Endothelial cell (in vitro differentiated cells): ENCODE measurements at regions not wholly inside any gene's neighbourhood (a gene's known extent, or its start where the extent isn't known, plus 50 kb on each side); places are given as distances from the start of the nearest gene placed in this dataset.

Experiments used
- DNase-seq: peaks from one replicate; pipeline ENCODE4 v3.0.0; 2021; ENCODE audit warnings: low spot score
- H3K27ac Mint-ChIP-seq: one replicate; pipeline ENCODE4 v1.8.0; 2021; ENCODE audit warnings: mixed read lengths, inconsistent platforms; ENCODE audit not compliant: unreplicated experiment
- H3K27me3 Mint-ChIP-seq: one replicate; pipeline ENCODE4 v1.8.0; 2021; ENCODE audit warnings: mild to moderate bottlenecking, moderate library complexity, mixed read lengths, inconsistent platforms; ENCODE audit not compliant: unreplicated experiment
- H3K36me3 Mint-ChIP-seq: one replicate; pipeline ENCODE4 v1.8.0; 2021; ENCODE audit warnings: mild to moderate bottlenecking, low read depth, mixed read lengths, inconsistent platforms; ENCODE audit not compliant: unreplicated experiment
- H3K4me1 Mint-ChIP-seq: one replicate; pipeline ENCODE4 v1.8.0; 2021; ENCODE audit warnings: mild to moderate bottlenecking, mixed read lengths, inconsistent platforms; ENCODE audit not compliant: unreplicated experiment
- H3K4me3 Mint-ChIP-seq: one replicate; pipeline ENCODE4 v1.8.0; 2021; ENCODE audit warnings: mild to moderate bottlenecking, mixed read lengths, inconsistent platforms; ENCODE audit not compliant: unreplicated experiment
- H3K9me3 Mint-ChIP-seq: one replicate; pipeline ENCODE4 v1.8.0; 2021; ENCODE audit warnings: mixed read lengths, inconsistent platforms; ENCODE audit not compliant: unreplicated experiment
- TF ChIP-seq, protein P1 (sequence below): fragments of 200-600 bp; sonication (generic); IDR thresholded peaks from one replicate; pipeline ENCODE4 v1.5.0; 2021; ENCODE audit warnings: antibody characterized with exemption; ENCODE audit not compliant: unreplicated experiment

DNA sequence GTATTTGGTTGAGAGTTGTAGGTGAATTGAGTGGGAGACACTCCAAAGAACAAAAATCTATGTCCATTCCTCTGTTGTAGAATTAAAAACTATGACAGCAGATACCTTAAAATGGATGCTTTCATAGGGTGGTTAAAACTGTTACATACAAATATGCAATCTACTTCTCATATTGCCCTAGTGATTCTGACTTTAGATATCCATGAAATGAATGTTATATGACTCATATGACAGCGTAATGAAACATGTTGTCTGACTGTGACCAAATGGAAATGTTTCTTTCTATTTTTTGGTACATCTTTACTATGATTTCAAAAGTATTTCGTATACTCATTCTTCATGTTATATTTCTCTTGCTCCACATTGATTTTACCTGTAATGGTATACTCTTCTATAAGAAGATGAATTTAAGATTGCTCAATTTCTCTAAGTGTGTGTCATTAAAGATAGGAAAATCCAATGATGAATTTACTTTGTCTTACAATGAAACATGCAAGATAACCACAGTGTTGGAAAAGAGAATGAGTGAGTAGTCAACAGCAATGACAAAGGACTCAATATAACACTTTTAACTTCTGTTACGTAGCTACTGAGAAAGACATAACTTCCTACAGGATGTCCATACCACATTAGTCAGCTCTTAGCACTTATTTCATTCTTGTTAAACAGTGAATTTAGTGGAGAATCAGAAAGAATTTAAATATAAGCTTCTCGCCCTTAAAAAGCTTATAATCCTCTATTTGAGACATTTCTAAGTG is 79.3 kb upstream of the LSAMP start:
- Mint-ChIP-seq H3K36me3 (no peaks in the 10 kb centered on the region), H3K27ac (no peak overlapping the region), H3K4me3 (no peak overlapping the region), H3K27me3 (peaks cover 2% of the 10 kb centered on the region), H3K4me1 (no peaks in the 10 kb centered on the region), H3K9me3 (no peaks in the 10 kb centered on the region)
- TF ChIP-seq, protein P1, sequence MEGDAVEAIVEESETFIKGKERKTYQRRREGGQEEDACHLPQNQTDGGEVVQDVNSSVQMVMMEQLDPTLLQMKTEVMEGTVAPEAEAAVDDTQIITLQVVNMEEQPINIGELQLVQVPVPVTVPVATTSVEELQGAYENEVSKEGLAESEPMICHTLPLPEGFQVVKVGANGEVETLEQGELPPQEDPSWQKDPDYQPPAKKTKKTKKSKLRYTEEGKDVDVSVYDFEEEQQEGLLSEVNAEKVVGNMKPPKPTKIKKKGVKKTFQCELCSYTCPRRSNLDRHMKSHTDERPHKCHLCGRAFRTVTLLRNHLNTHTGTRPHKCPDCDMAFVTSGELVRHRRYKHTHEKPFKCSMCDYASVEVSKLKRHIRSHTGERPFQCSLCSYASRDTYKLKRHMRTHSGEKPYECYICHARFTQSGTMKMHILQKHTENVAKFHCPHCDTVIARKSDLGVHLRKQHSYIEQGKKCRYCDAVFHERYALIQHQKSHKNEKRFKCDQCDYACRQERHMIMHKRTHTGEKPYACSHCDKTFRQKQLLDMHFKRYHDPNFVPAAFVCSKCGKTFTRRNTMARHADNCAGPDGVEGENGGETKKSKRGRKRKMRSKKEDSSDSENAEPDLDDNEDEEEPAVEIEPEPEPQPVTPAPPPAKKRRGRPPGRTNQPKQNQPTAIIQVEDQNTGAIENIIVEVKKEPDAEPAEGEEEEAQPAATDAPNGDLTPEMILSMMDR = no peak
- DNase-seq = no peak

DNA sequence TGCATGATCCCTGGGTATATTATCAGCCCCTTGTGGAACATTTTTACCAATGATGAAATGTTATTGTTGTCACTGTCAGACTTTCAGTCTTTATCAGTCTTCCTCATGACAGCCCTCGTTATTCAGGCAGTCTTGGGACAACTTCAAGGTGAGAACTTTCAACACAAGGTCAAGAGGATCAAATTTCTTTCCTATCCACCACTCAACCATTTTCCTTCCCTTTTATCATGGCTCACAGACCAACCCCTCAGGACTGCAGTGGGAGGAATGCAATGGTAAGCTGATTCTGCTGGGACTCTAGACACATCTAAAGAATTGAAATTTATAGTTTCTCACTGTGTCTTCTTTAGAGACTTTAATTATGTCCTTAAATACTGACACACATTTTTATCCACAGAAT is 107.0 kb upstream of the LSAMP start:
- Mint-ChIP-seq H3K9me3 (no peaks in the 10 kb centered on the region), H3K4me1 (no peaks in the 10 kb centered on the region), H3K27ac (no peak overlapping the region), H3K4me3 (no peak overlapping the region), H3K36me3 (no peaks in the 10 kb centered on the region), H3K27me3 (no peaks in the 10 kb centered on the region)
- TF ChIP-seq, protein P1 = no peak
- no peak for DNase-seq

DNA sequence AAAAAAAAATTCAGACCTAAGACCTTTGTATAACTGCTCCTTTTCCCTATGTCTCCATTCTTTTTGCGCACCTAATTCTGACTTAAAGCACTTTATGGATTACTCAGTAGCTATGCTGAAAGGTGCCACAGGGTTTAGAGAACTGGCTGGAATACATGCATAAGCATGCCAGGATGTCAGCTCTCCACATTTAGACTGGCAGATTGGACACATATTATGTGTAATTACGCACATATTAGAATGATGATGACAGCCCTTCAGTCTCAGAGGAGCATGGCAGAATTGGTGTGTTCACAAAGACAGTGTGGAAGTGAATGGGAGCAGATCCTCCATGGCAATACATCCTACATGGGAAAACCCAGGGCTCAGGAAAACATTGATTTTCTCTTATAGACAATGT is 108.1 kb upstream of the LSAMP start:
- no peaks in the 10 kb centered on the region for H3K4me1 Mint-ChIP-seq
- H3K27ac Mint-ChIP-seq = no peak overlapping the region
- no peak overlapping the region for H3K4me3 Mint-ChIP-seq
- no peaks in the 10 kb centered on the region for H3K27me3 Mint-ChIP-seq
- no peak for DNase-seq
- no peaks in the 10 kb centered on the region for H3K36me3 Mint-ChIP-seq
- no peaks in the 10 kb centered on the region for H3K9me3 Mint-ChIP-seq
- TF ChIP-seq, protein P1 = no peak

DNA sequence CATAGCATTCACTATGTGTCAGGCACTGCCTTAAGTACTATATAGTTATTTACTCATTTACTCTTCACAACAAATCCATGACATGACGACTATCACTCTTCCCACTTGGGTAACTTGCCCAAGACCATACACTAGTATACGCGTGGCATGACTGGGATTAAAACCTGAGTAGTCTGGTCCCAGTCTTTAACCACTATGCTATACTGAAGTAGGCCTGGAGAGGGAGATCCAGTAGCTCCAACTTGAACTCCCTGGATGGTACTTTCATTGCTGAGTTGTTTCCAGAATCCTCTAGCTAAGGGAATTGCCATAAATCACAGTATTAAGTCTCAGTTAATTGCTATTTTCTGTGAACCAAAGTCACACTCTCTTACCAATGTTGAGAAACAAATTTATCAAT is 116.2 kb upstream of the LSAMP start:
- Mint-ChIP-seq H3K4me1 (no peaks in the 10 kb centered on the region), H3K27me3 (no peaks in the 10 kb centered on the region), H3K27ac (no peak overlapping the region), H3K4me3 (no peak overlapping the region), H3K9me3 (no peaks in the 10 kb centered on the region), H3K36me3 (no peaks in the 10 kb centered on the region)
- TF ChIP-seq, protein P1 = no peak
- no peak for DNase-seq

DNA sequence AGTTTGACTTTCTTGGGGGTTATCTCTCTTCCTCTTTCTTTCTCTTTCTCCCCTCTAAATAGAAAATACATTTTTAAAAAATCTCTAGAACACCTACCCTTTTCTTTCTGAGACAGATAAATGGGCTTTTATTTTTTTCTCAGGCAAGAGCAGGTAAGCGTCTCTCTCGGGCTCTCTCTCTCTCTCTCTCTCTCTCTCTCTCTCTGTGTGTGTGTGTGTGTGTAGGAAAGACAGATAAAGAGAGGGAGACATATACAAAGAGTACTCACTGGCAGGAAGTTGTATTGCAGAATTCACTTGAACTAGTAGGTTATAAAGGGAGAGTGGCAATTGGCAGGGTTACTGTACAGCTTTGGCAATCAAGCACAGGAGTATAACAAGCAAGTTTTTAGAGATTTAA is 118.1 kb upstream of the LSAMP start:
- Mint-ChIP-seq H3K9me3 (no peaks in the 10 kb centered on the region), H3K27ac (no peak overlapping the region), H3K36me3 (no peaks in the 10 kb centered on the region), H3K27me3 (no peaks in the 10 kb centered on the region), H3K4me3 (no peak overlapping the region), H3K4me1 (no peaks in the 10 kb centered on the region)
- TF ChIP-seq, protein P1 = no peak
- no peak for DNase-seq
